H1 (cell line): ENCODE measurements at regions not wholly inside any gene's neighbourhood (a gene's known extent, or its start where the extent isn't known, plus 50 kb on each side); places are given as distances from the start of the nearest gene placed in this dataset.

Experiments used
- ASH2L ChIP-seq: fragments of 200-600, 300-600 bp; sonication (generic); IDR thresholded peaks from one replicate; pipeline ENCODE4 v1.7.1; 2017; ENCODE audit warnings: low read length
- CBX5 ChIP-seq: fragments of 300-800, 300-1000 bp; sonication (generic); IDR thresholded peaks from 2 replicates; pipeline ENCODE4 v1.7.1; 2016; ENCODE audit warnings: antibody characterized with exemption, low read length, low read depth
- E2F6 ChIP-seq: IDR thresholded peaks from 2 replicates; pipeline ENCODE4 v1.6.1; 2012; ENCODE audit warnings: inconsistent platforms
- EGR1 ChIP-seq: IDR thresholded peaks from 2 replicates; pipeline ENCODE4 v1.6.1; 2011; ENCODE audit warnings: low read depth, low read length, borderline replicate concordance
- FOSL1 ChIP-seq: IDR thresholded peaks from 2 replicates; pipeline ENCODE4 v1.6.1; 2011; ENCODE audit warnings: mild to moderate bottlenecking, low read depth, low read length, moderate library complexity; ENCODE audit not compliant: insufficient read depth
- GTF2F1 ChIP-seq: IDR thresholded peaks from 2 replicates; pipeline ENCODE4 v1.6.1; 2012; ENCODE audit warnings: low read depth, low read length, improper control_type of control experiment, borderline replicate concordance
- HDAC6 ChIP-seq: IDR thresholded peaks from one replicate; pipeline ENCODE4 v1.7.1; 2012; ENCODE audit warnings: low read depth, mild to moderate bottlenecking, inconsistent platforms, low read length, moderate library complexity
- JUND ChIP-seq: IDR thresholded peaks from 2 replicates; pipeline ENCODE4 v1.6.1; 2011; ENCODE audit warnings: mild to moderate bottlenecking, improper control_type of control experiment, low read length
- KDM5A ChIP-seq: fragments of 200-600 bp; IDR thresholded peaks from 2 replicates; pipeline ENCODE4 v1.7.1; 2012; ENCODE audit warnings: mild to moderate bottlenecking, low read length, inconsistent platforms, mixed read lengths
- POLR2AphosphoS5 ChIP-seq: IDR thresholded peaks from 2 replicates; pipeline ENCODE4 v1.6.1; 2011; ENCODE audit warnings: low read depth, low read length
- RFX5 ChIP-seq: IDR thresholded peaks from 2 replicates; pipeline ENCODE4 v1.6.1; 2011; ENCODE audit warnings: low read depth, low read length, improper control_type of control experiment, borderline replicate concordance
- SIN3A ChIP-seq, 2 experiments: IDR thresholded peaks in 1 of 2; conservative IDR thresholded peaks in 1 of 2; 2 replicates each; pipeline ENCODE4 v1.6.1; 2011 to 2012; ENCODE audit warnings: low read length in 2 of 2, improper control_type of control experiment in 1 of 2, low read depth in 1 of 2, mild to moderate bottlenecking in 1 of 2
- SRF ChIP-seq: IDR thresholded peaks from 2 replicates; pipeline ENCODE4 v1.6.1; 2011; ENCODE audit warnings: mild to moderate bottlenecking, low read depth, low read length, moderate library complexity
- SUZ12 ChIP-seq: fragments of 200-600 bp; sonication (generic); IDR thresholded peaks from 2 replicates; pipeline ENCODE4 v1.6.1; 2012; ENCODE audit warnings: mild to moderate bottlenecking, inconsistent platforms, low read length, moderate library complexity, mixed read lengths
- TCF12 ChIP-seq: IDR thresholded peaks from 2 replicates; pipeline ENCODE4 v1.6.1; 2011; ENCODE audit warnings: low read depth, mild to moderate bottlenecking, low read length
- ZNF274 ChIP-seq: IDR thresholded peaks from 2 replicates; pipeline ENCODE4 v1.7.0; 2012; ENCODE audit warnings: low read length, borderline replicate concordance; ENCODE audit errors: extremely low read depth

- no peak for TF ChIP-seq ASH2L
- TF ChIP-seq KDM5A: no peak
- TF ChIP-seq HDAC6: no peak
- TF ChIP-seq E2F6: no peak
- no peak for TF ChIP-seq FOSL1
- TF ChIP-seq CBX5: no peak
- TF ChIP-seq JUND: no peak
- TF ChIP-seq SRF: no peak
- TF ChIP-seq TCF12: no peak
- no peak for TF ChIP-seq ZNF274
- TF ChIP-seq GTF2F1: no peak
- TF ChIP-seq EGR1: no peak
- no peak for TF ChIP-seq SIN3A (conservative IDR thresholded peaks at IDR 0.05 in 1 of 2, IDR thresholded peaks at IDR 0.05 in 1 of 2; ENCODE audit: low read depth in 1 of 2, low read length in 2 of 2)
- no peak for TF ChIP-seq POLR2AphosphoS5
- TF ChIP-seq SUZ12: no peak
- no peak for TF ChIP-seq RFX5
These were observed 595.7 kb downstream of the CCSER2 start (continued) for GRCh38 chr10:84924131-84924530.
